ENCODE measurements at regions not wholly inside any gene's neighbourhood (a gene's known extent, or its start where the extent isn't known, plus 50 kb on each side); places are given as distances from the start of the nearest gene placed in this dataset.

DNA sequence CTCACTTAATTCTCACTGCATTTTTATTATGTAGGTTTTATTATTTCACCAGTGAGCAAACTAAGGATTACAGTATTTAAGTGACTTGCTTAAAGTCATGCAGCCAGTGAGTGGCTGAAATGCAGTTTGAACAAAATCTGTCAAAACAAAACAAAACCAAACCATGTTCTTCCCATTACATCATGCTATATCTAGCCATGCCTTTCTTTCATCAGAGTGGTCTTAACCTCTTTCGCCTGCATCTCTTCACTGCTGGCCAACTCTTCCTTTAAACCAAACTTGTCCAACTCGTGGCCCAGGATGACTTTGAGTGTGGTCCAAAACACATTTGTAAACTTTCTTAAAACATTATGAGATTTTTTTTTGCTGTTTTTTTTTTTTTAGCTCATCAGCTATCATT lies 223.2 kb downstream of the PCDH7 start:
- DNase-seq: no peak

DNA sequence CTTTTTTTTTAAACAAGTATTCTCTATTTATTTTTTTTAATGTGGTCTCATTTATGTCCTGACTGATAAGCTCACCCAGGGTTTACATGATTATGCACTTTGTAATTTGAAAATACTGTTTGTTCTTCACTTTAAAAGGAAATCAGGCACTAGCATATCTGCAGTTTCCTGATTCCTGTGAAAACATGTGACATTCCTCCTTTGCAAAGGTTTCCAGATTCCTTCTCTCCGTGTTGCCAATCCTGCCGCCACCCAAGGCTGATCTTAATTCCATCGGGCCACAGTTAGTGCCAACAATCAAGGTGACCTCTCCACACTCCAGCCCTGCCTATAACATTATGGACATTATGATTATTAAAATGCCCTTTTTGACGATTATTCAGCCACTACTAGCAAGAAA lies 225.4 kb downstream of the PCDH7 start:
- DNase-seq: no peak

DNA sequence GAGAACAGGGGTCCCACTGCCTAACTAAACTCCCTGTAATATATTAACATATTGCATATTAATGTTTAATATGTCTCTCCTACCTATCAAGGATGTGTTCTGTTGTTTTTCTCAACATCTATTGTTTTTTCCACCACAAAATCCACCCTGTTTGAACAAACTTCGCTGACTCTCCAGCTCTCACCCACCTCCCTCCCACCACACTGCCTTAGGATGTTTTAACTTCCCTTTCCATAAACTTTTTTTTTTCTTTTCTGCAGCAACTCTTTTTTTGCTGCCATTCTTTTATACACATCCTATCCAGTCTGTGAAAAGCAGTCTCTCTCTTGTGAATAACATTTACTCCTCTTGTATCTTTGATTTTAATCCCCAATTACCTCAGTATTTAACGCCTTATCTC lies 226.1 kb downstream of the PCDH7 start:
- no peak for DNase-seq

DNA sequence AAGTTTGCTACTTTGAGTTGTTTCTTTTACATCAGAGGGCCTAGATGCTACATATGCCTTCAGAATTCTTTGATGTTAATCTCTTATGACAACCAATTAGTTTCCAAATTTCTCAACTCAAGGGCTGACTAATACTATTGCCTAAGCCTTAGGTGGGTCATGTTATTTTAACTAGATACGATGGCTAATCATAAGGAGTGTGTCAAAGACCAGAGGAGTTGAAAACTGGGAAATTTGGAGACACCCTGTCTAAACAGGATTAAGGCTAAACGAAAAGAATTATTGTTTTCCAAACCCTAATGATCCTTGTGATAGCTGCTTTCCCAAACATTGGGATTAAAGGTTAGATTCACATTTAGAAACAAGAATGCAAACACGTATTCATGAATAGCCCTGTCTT lies 228.5 kb downstream of the PCDH7 start:
- no peak for DNase-seq

DNA sequence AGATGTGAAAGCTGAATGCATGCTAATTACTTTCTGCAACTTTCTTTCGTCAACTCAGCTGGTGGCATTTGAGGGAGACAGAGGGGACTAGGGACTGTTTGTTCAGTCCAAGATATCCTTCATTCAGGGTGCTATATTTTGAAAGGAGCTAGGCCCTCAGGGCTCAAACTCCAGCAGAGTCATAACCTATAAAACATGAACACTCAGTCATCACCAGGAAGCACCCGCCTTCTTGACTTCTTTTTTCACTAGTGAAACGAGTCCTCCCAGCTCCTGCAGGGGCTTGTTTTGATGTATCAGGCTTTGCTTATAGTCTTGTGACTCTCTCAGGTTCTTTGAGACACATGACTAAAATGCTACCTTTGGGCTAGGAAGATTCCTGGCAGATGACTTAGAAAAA lies 230.6 kb downstream of the PCDH7 start:
- DNase-seq: no peak

DNA sequence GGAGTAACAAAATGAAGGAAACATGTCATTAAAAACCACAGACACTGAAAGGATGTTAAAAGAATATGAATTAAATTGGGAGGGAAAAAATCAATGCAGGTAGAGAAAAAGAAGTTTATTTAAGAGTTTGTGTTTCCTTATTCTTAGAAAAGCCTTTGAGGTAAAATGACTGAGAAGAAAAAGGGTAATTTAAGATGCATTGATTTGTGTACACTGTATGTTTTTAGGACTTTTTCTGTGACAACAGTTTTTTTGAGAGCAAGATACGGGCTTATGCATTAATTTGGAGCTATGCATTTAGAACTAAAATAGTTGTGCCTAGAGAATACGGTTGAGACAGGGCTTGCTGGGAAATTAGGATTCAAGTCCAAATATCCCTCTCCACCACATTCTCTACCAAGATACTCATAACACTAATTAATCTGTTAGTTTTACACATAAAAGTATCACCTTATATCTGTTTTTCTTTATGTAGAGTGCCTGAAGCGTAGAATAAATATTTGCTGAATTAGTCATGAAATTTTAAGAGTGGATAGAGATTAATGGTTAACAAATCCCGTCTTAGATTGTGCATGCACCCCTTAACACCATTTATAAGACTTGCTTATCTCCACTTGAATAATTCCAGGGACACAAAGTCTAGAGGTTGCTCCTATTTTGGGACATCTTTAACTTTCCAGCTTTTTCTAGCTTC lies 232.5 kb downstream of the PCDH7 start:
- DNase-seq: no peak

DNA sequence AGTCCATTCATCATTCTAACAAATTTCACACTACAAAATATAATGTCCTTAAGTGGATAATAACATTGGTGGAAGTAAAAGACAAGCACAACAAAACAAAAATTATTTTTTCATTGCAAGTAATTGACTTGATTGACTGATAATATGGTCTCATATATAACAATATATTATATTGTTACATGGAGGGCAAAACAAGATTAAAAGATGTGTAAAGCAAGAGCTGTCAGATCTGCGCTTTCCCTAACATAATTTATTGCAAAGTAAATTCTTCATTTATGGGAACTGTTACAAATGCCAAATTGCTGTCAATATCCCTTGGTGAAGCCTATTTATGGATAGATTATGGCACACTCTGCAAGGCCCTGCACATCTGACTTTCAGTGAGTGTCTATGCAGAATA lies 233.6 kb downstream of the PCDH7 start:
- no peak for DNase-seq

DNA sequence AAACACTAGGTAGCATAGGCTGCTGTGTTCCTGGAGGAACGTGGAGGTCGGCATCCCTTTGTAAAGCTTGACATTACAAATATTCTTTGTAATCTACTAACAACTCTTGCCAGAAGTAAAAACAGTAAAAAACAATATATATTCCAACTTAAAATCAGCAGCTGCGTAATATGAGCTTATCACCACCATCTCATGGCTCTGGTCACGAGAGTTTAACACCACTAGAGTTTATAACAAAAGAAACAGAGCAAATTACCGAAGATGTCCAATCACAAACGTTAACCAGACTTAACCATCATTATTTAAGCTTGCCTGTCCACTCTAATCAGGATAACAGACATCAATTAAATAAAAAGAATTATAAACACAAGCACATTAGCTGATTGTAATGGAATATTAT lies 236.7 kb downstream of the PCDH7 start:
- DNase-seq: no peak

DNA sequence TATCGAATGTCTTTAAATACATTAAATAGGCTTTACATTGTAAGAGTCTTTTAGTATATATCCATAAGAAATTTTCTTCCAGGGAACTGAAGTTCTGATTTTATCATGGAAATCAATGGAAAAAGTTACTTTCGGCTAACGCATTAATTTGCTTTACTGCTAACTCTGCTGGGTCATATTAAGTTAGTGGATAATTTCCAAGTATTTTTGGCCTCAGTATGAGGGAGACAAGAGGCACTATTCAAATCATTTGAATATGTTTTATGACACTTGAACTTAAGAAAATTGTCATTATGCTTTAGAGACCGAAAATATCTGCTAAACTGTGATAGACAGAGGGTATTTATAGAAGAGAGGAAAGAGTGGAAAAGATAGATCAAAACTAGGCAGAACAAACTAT lies 237.5 kb downstream of the PCDH7 start:
- DNase-seq: no peak

DNA sequence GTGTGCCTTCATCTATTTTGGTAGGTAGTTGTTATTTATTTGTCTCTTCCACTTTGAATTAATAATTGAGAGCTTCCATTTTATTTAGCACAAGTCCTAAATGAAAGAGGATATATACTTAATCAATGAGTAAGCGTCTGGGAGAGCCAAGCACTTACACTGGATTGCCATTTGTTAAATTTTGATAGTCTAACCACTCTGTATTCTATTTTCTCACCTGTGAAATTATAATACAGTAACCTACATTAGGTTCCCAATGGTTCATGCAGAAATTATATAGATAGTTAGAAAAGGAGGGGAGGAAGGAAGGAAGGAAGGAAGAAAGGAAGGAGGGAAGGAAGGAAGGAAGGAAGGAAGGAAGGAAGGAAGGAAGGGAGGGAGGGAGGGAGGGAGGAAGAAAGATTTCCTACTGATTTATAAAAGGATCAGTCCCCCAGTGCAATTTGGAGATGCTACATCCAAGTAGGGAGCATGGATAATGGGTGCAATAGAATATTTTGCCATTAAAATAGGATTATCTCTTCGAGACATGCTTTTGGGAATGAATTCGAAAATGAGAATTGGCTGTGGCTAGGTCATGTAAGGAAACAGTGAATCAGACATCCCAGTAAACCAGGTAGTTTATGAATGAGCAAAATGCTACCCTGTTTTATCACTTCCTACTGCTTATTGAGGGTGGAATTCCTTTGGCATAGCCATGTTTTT lies 239.8 kb downstream of the PCDH7 start:
- DNase-seq: no peak

DNA sequence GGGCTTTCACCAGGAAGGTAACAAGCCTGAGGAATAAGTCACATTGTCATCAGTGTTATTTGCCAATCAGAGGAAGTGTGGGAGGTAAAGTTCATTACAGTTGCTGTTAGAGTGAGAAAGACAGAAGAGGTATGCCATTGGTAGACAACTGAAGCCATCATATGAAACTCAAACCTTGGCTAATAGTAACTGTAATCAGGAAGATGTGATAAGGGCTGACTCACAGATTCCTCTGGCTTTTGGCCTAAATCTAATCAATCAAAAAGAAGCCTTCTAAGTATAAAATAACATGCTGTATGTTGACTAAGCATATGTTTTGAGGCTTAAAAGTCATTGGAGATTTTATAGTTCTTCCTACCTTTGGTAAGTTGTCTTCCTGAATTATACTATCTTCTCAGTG lies 242.8 kb downstream of the PCDH7 start:
- no peak for DNase-seq

DNA sequence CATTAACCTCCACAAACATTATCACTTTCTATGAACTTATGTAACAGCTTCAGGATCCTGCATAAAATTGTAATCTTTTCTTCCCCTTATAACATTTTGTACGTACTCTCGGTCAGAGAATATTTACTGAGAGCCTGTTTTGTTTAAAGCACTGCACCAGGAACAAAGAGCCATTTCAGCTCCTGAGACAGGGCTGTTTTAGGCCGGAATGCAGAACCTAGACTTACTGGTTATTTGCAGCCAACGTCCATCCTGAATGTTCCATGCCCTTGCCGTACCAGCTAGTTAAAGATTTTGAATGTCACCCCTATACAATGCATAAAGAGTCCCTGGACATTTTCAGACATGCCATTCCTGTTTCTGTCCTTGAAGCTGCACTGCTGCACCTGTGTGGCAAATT lies 248.8 kb downstream of the PCDH7 start:
- no peak for DNase-seq

DNA sequence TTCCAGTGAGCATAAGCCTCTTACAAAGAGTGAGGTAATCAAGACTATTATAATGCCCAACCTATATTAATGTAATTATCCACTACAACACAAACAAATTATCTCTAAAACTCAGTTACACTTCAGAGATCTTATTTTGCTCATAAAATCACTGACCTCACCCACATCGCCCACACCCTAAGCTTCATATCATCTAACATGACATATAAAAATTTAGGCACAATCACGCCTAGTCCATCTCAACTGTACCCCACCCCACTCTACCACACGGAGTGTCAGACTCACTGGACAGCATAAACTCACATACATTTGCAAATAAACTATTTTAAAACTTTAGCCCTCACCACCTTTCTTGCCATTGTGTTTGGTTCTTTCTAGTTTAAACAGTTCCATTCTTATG lies 252.4 kb downstream of the PCDH7 start:
- DNase-seq: no peak

DNA sequence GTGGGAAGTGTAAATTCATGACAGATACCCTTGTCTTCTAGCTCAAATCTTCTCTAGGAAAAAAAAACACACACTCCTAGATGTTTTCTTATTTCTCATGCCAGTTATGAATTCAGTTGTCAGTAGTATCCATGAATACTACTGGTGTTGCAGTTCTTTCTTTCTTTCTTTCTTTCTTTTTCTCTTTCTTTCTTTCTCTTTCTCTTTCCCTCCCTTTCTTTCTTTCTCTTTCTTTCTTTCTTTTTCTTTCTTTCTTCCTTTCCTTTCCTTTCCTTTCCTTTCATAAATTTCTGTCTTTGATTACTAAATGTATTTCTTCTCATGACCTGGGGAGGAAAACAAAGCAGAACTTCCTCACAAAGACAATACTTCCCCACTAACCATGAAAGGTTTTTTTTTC lies 253.8 kb downstream of the PCDH7 start:
- no peak for DNase-seq

DNA sequence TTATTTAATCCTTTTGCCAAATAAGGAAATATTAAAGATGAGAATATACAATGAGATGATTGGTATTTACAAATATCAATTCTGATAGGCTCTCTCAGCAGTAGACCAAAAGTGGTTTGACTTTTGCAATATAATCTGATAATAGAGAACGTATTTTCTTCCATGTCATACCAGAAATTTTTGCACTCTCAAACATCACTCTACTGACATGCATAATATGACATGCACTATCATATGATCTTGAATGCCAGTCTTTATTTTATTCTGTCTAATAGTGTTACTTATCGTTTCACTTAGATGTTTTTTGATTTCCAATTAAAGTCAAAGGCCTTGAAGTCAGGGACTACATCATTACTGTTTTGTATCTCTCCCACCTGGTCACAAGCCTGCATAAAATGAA lies 259.2 kb downstream of the PCDH7 start:
- no peak for DNase-seq

DNA sequence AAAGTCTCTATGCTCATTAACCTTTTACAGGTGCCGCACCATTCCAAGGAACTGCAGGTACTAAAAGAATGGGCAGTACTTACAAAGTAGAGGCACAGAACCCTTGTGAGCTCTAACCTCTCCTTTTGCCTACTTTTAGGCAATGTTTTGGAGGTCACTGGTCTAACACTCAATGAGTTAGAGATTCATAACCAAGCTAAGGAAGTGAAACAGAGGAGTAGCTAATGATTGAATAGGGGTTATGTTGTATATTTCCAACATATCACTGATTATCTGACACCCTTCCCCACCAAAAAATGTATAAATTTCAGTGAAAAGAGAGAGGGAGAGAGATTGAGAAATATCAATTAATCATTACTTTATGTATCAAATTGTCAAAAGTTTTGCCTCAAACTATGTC lies 269.3 kb downstream of the PCDH7 start:
- no peak for DNase-seq

DNA sequence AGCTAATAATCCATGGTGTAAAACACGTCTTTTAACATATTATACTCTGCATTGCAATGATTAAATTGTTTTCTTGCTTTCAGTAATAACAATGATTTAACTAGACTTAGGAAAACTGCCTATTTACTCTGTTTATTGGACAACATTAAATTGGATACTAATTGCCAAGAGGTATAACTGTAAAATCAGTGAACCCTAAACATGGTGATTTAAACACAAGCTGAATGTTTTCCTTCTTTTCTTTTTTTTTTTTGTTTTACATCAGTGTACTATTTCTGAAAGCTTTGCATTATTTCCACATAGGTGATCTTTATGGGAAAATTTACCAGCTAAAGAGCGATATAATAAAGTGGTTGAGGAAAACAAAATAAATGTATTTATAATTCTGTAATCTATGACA lies 276.7 kb downstream of the PCDH7 start:
- no peak for DNase-seq

DNA sequence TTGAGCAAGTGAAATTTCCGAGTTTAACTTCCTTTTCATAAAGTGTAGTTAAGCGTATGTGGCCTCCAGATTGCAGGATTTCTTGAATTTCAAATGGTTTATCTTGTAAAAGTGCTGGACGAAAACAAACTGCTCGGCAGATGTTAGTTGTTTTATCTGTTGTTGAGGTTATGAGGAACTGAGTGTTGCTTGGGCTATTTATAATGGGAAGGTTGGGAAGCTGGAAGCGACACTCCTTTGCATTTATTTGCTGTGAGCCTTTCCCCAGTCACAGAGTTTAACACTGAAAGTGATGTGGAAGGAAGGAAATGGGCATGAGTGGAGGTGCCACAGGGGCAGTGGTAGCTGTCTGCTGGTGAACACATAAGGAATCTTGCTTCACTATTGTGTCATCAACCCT lies 284.9 kb downstream of the PCDH7 start:
- DNase-seq: no peak

DNA sequence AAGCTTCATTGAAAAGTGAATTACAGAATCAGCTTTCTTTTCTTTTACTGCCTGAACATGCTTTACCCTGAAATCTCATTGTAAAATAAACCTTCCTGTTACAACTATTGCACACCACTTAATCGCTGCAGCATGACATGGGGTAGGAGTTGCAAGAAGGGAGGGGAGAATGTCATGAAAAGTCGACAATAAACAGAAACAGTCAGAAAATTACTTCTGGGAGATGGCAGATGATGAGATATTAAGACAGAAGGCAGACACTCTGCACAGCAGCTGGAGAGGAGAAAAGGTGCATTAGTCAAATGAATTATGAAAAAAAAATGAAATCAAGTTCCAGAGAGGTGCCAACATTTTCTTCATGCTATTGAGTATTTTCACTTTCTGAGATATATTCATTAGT lies 287.7 kb downstream of the PCDH7 start:
- no peak for DNase-seq

DNA sequence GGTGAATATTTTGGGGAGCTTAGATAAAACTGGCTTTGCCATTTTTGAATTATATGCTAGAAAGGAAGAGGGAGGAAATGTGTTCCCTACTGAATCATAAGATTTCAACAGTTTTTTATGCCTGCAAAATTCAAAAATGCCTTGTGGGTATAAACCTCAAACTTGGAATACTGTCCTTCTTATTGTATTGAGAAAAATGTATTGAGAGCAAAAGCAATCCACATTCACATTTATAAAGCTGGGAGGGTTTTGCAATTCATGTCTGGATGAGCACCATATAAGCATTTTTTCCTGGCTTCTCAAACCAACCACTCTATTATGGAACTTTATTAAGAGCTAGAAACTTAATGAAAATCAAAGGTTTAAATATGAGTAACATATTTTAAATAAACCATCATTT lies 289.8 kb downstream of the PCDH7 start:
- DNase-seq: no peak

DNA sequence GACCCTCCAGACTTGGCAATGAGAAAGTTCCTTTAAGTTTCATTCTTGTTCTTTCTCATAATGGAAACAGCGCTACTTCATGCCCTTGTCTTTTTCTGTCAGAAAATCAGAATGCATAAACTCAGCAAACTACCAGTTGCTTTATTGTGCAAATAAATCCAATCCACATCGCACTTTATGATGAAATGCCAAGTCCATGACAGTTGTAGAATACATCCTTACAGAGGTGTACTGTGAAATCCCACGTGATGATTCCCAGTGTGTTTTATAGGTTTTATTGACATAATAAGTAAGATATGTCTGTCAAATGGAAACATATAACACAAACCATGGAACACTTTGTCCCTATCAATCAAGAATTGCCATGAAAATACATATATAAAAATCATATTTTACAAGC lies 295.0 kb downstream of the PCDH7 start:
- DNase-seq: no peak

DNA sequence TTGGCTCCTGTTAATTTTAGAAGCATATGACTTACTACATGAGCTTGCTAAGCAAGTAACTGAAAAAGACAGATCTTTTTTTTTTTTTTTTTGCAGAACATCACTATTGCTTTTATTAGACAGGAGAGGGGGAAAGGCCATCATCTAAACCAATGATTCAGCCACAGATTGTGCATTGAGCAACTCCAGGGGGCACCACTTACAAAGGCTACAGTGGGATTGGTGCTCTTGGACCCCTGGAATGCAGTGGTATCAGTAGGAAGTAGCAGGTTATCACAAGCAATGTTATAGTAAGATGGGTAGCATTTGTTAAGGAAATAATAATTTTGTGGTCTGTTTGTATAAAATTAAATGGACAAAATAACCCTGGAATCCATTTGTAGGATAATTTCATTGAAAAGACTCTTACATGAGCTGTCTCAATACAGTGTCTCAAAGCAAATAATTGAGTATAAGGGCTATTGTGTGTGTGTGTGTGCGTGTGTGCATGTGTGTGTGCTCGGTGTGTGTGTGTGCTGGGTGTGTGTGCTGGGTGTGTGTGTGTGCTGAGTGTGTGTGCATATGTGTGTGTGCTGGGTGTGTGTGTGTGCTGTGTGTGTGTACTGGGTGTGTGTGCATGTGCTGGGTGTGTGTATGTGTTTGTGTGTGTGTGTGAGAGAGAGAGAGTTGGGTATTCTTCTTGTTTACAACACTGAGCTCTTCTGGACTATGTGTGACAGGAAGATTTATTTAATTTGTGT lies 296.3 kb downstream of the PCDH7 start:
- no peak for DNase-seq

DNA sequence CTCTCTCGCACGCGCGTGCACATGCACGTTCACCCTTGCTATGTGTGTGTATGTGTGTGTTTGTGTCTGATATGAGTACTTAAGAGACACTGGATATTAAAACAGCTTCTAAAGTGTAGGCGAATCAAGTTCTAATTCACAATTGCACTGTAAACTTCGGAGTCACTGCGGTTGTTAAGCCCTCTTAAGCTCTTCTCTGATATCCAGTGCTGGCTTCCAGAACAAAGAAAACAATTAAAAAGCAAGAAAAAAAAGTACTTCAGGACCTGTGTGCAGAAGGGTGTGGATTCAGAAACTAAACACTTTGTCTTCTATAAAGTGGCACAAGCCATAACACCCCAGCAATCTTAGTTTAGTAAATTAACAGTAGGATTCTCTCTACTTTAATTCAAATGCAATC lies 300.2 kb downstream of the PCDH7 start:
- DNase-seq: no peak

DNA sequence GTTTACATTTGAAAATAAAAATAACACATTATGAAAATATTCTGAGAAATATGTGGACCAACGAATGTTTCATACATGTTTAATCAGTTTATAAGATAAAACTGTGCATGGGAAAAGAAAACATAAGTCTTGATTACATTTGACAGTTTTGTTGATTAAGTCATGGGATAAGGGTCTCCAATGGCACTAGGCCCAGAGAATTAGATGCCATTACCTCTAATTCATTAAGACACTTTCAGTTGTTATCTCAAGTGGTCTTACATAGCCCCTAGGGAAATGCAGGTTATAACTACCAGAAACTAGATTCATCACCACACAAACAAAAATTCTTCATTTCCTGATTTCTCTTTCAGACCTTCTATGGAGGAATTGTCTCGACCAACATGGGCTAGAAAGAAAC lies 300.8 kb downstream of the PCDH7 start:
- no peak for DNase-seq
